K562 (cell line): ENCODE measurements at regions not wholly inside any gene's neighbourhood (a gene's known extent, or its start where the extent isn't known, plus 50 kb on each side); places are given as distances from the start of the nearest gene placed in this dataset.

ENCODE experiments used
- ATAC-seq: fragments of 200-7000 bp; cut with Tn5 transposase; 3 replicates; pipeline ENCODE4 v1.9.1; 2020; ENCODE audit warnings: moderate library complexity
- BruUV-seq: library from RNA; stranded (reverse); fragments of 400-500 nt; replicated peaks from 2 replicates; lab custom pipeline; 2021; lab: Mats Ljungman, UMichigan
- CTCF ChIA-PET: fragments of 300-600 bp; formaldehyde crosslinking; extraction: SDS; loops from one replicate; lab custom pipeline; 2021; ENCODE audit warnings: low intra/inter-chr PET ratio; lab: Yijun Ruan, JAX
- POLR2A ChIA-PET: fragments of 300-600, 350-650 bp; sonication (Branson Sonifier 250); formaldehyde crosslinking; extraction: SDS; loops from one replicate; lab custom pipeline; 2021; ENCODE audit warnings: antibody characterized with exemption, inconsistent platforms; lab: Yijun Ruan, JAX
- DNase-seq, 4 experiments: peaks; one replicate each; pipeline versions ENCODE4 v3.0.0 to v3.0.0-alpha.2; 2011 to 2018; ENCODE audit warnings: low spot score in 3 of 4, mixed read lengths in 3 of 4; ENCODE audit errors: extremely low read depth in 1 of 4
- FAIRE-seq: peaks from 2 replicates; lab custom pipeline; 2011; peaks lifted over from hg19 to GRCh38; lab: Jason Lieb, UNC
- H2AFZ ChIP-seq: 2 replicates; pipeline ENCODE4 v1.6.0; 2011; ENCODE audit warnings: low read depth, low read length, control low read depth, inconsistent platforms
- H3K27ac ChIP-seq: fragments of 200-600 bp; 3 replicates; pipeline ENCODE4 v1.8.0; 2011; ENCODE audit warnings: low read depth, mild to moderate bottlenecking, control low read depth, inconsistent platforms, low read length, moderate library complexity, mixed read lengths; ENCODE audit errors: extremely low read depth
- H3K27me3 ChIP-seq, 2 experiments: fragments of 300-600 bp in 1 of 2; 2 replicates in 1 of 2; 3 replicates in 1 of 2; pipeline versions ENCODE4 v1.6.0 to v1.8.0; 2011; ENCODE audit warnings: inconsistent platforms in 2 of 2, low read length in 2 of 2, mild to moderate bottlenecking in 1 of 2, mixed read lengths in 1 of 2, moderate library complexity in 1 of 2; ENCODE audit not compliant: control insufficient read depth in 2 of 2, insufficient read depth in 2 of 2
- H3K36me3 ChIP-seq: fragments of 300-600 bp; 3 replicates; pipeline ENCODE4 v1.8.0; 2011; ENCODE audit warnings: mild to moderate bottlenecking, low read length, inconsistent platforms; ENCODE audit not compliant: control insufficient read depth, insufficient read depth
- H3K4me1 ChIP-seq, 2 experiments: fragments of 200-600 bp in 1 of 2; replicated peaks in 1 of 2; 2 replicates in 1 of 2; 3 replicates in 1 of 2; pipeline versions ENCODE4 v1.5.1 to v1.8.0; 2011; ENCODE audit warnings: inconsistent platforms in 2 of 2, low read length in 2 of 2, mild to moderate bottlenecking in 1 of 2, mixed read lengths in 1 of 2, moderate library complexity in 1 of 2; ENCODE audit not compliant: control insufficient read depth in 2 of 2, insufficient read depth in 2 of 2
- H3K4me2 ChIP-seq: 2 replicates; pipeline ENCODE4 v1.6.1; 2011; ENCODE audit warnings: low read length, control low read depth, inconsistent platforms, mixed read lengths; ENCODE audit not compliant: insufficient read depth
- H3K4me3 ChIP-seq: fragments of 200-600 bp; sonication (generic), shearing (Covaris generic); 2 replicates; pipeline ENCODE4 v1.5.1; 2016; ENCODE audit warnings: control low read depth, inconsistent platforms
- H3K79me2 ChIP-seq: fragments of 200-600 bp; 3 replicates; pipeline ENCODE4 v1.8.0; 2011; ENCODE audit warnings: low read length, inconsistent platforms; ENCODE audit not compliant: control insufficient read depth, insufficient read depth
- H3K9ac ChIP-seq, 2 experiments: 2 replicates each; pipeline versions ENCODE4 v1.6.0 to v1.6.1; 2011; ENCODE audit warnings: low read depth in 2 of 2, low read length in 2 of 2, control low read depth in 1 of 2, inconsistent platforms in 1 of 2, mild to moderate bottlenecking in 1 of 2, mixed read lengths in 1 of 2; ENCODE audit not compliant: insufficient read depth in 1 of 2
- H3K9me1 ChIP-seq: one replicate; pipeline ENCODE4 v1.6.0; 2011; ENCODE audit warnings: inconsistent platforms, mild to moderate bottlenecking, low read length, moderate library complexity; ENCODE audit not compliant: control insufficient read depth, insufficient read depth
- H3K9me3 ChIP-seq: replicated peaks from 2 replicates; pipeline ENCODE4 v1.5.1; 2011; ENCODE audit warnings: low read depth, low read length, inconsistent platforms; ENCODE audit not compliant: control insufficient read depth, insufficient read depth
- H4K20me1 ChIP-seq: replicated peaks from 2 replicates; pipeline ENCODE4 v1.6.1; 2011; ENCODE audit warnings: low read length, inconsistent platforms, mixed read lengths; ENCODE audit not compliant: control insufficient read depth, insufficient read depth
- CCNT2 ChIP-seq: IDR thresholded peaks from 2 replicates; pipeline ENCODE4 v1.6.1; 2011; ENCODE audit warnings: borderline replicate concordance, low read depth, mild to moderate bottlenecking, moderate library complexity, mixed read lengths, low read length; ENCODE audit not compliant: insufficient read length; ENCODE audit errors: extremely low read depth
- HLTF ChIP-seq: fragments of 450-650 bp; IDR thresholded peaks from 2 replicates; pipeline ENCODE4 v1.6.1; 2016
- RBM25 ChIP-seq: fragments of 200-400 bp; formaldehyde crosslinking; IDR thresholded peaks from 2 replicates; pipeline ENCODE4 v1.6.1; 2018; ENCODE audit warnings: low read length, low read depth, moderate library complexity; ENCODE audit not compliant: severe bottlenecking
- TFE3 ChIP-seq: fragments of 450-650 bp; formaldehyde crosslinking; IDR thresholded peaks from 2 replicates; pipeline ENCODE4 v1.4.0; 2020; ENCODE audit warnings: mild to moderate bottlenecking, mixed read lengths
- USF2 ChIP-seq: sonication (generic); formaldehyde crosslinking; IDR thresholded peaks from 2 replicates; pipeline ENCODE4 v1.5.0; 2020; ENCODE audit warnings: missing genetic modification reagents
- ZNF584 ChIP-seq: fragments of 200-800 bp; sonication (Bioruptor generic); IDR thresholded peaks from 2 replicates; pipeline ENCODE4 v1.6.1; 2016; ENCODE audit warnings: low read depth, mild to moderate bottlenecking, missing genetic modification characterization, missing compliant biosample characterization
- ZNF699 ChIP-seq: fragments of 250-450 bp; sonication (Bioruptor Pico); IDR thresholded peaks from 2 replicates; pipeline ENCODE4 v1.8.0; 2021; ENCODE audit warnings: mild to moderate bottlenecking, moderate library complexity; ENCODE audit not compliant: insufficient replicate concordance
- WGBS: fragments of 100-300 bp; shearing (Covaris generic); methylation state at CpG from one replicate; pipeline ENCODE4 v1.1.6; 2016; ENCODE audit warnings: low coverage, mixed read lengths; ENCODE audit not compliant: insufficient coverage; ENCODE audit errors: missing lambda C conversion rate; 5-methylcytosine and 5-hydroxymethylcytosine counted together
- in situ Hi-C: fragments of 300-500 bp; cut with MboI; formaldehyde crosslinking; loops from 4 replicates; pipeline ENCODE4 v1.15.0; 2018; ENCODE audit warnings: inconsistent platforms, mixed read lengths
- intact Hi-C: fragments of 100-400 bp; cut with micrococcal nuclease; formaldehyde crosslinking; loops from 2 replicates; pipeline ENCODE4 v1.14.2; 2022
- TF ChIP-seq, protein P1 (sequence below): sonication (generic); formaldehyde crosslinking; IDR thresholded peaks from 2 replicates; pipeline ENCODE4 v1.9.0; 2022; ENCODE audit warnings: mild to moderate bottlenecking, missing genetic modification reagents

DNA sequence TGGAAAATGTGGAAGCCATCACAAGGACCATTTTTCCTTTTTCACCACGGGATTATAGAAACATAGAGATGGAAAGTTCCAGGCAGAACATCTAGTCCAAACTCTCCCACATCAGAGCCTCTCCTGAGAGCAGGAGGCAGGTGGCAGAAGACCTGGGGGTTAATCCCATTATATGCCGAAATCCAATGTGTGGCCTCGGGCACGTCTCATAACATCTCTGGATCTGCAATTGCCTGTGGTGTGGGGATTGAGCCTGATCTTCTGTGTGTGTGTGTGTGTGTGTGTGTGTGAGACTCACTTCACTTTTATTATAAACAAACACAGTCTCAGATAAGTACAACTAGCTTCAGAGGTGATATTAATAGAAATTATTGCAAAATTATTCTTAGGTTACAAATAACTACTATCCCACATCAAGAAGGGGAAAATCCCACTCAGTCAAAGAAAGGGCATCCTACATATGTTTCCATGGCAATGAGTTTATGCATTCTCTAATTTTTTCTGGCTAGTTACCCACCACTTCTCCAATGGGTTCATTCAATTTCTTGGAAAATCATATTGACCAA is 199.1 kb downstream of the FOXL1 start (continued):
- TF ChIP-seq CCNT2 (no peak), ZNF584 (CRISPR knock-in tag) (no peak)

GRCh38 chr16:86778108-86778745 is 199.9 kb downstream of the FOXL1 start:
- intact Hi-C loops (no loop called here), in situ Hi-C loops (no loop called here)
- Histone ChIP-seq H3K4me1 (no peaks in the 10 kb centered on the region), H3K9me1 (no peaks in the 10 kb centered on the region), H3K9ac (no peak overlapping the region), H3K36me3 (no peaks in the 10 kb centered on the region), H2AFZ (no peak overlapping the region), H3K27me3 (peaks cover 17 to 78% of the 10 kb centered on the region in 2 experiments; a peak in 4 of 5 replicates), H3K4me3 (no peak overlapping the region), H4K20me1 (peaks cover 6% of the 10 kb centered on the region; the same call in 1 of the 2 replicates), H3K27ac (no peak overlapping the region), H3K9me3 (no peaks in the 10 kb centered on the region), H3K79me2 (no peaks in the 10 kb centered on the region), H3K4me2 (no peak overlapping the region)
- DNase-seq (no peak), FAIRE-seq (no peak), ATAC-seq (no peak)
- BruUV-seq = no TSS peak
- WGBS = 0% methylated on average over 13 of the region's 13 CpGs
- ChIA-PET POLR2A (no interaction called here), CTCF (no interaction called here)
- TF ChIP-seq TFE3 = peak; percentile 62
- peak; percentile 77 for TF ChIP-seq RBM25
- 0 out of 2 replicates have a peak, but pooled peaks have one; percentile 16 for TF ChIP-seq USF2 (CRISPR knock-in tag)
- TF ChIP-seq ZNF699 = no peak
- TF ChIP-seq, protein P1, sequence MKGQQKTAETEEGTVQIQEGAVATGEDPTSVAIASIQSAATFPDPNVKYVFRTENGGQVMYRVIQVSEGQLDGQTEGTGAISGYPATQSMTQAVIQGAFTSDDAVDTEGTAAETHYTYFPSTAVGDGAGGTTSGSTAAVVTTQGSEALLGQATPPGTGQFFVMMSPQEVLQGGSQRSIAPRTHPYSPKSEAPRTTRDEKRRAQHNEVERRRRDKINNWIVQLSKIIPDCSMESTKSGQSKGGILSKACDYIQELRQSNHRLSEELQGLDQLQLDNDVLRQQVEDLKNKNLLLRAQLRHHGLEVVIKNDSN (CRISPR knock-in tag) = peak; percentile 34; the same call in 1 of the 2 replicates
- no peak for TF ChIP-seq HLTF
